ENCODE measurements at regions not wholly inside any gene's neighbourhood (a gene's known extent, or its start where the extent isn't known, plus 50 kb on each side); places are given as distances from the start of the nearest gene placed in this dataset.

GRCh38 chr6:134117409-134117808 lies 65.0 kb upstream of the SLC2A12 start:
- no peaks in the 10 kb centered on the region for H3K27me3 ChIP-seq (ENCODE audit: control insufficient read depth in 3 of 3, insufficient read depth in 3 of 3, low read length in 3 of 3)
- H3K36me3 ChIP-seq (ENCODE audit: control insufficient read depth in 3 of 3, insufficient read depth in 3 of 3, low read length in 3 of 3), result no peaks in the 10 kb centered on the region
- no peak overlapping the region for H3K9ac ChIP-seq (ENCODE audit: low read depth in 1 of 3, low read length in 3 of 3)
- no peak overlapping the region for H3K27ac ChIP-seq (ENCODE audit: low read depth, low read length)
- no peak overlapping the region for H3K4me3 ChIP-seq (ENCODE audit: low read length in 3 of 3)
- H3K4me1 ChIP-seq (ENCODE audit: control insufficient read depth in 3 of 3, insufficient read depth in 3 of 3, low read length in 3 of 3), result peaks cover 3 to 7% (median 6%) of the 10 kb centered on the region in 3 donors
- H3K9me3 ChIP-seq (ENCODE audit: control insufficient read depth in 3 of 3, low read length in 3 of 3), result no peaks in the 10 kb centered on the region

GRCh38 chr6:134115715-134116074 lies 63.3 kb upstream of the SLC2A12 start:
- peak overlapping the region in 1 of 3 donors; percentile 3 for H3K9ac ChIP-seq (ENCODE audit: low read depth in 1 of 3, low read length in 3 of 3)
- H3K36me3 ChIP-seq (ENCODE audit: control insufficient read depth in 3 of 3, insufficient read depth in 3 of 3, low read length in 3 of 3), result no peaks in the 10 kb centered on the region
- peak overlapping the region in 2 of 3 donors; percentile 15 to 29 for H3K4me3 ChIP-seq (ENCODE audit: low read length in 3 of 3)
- no peaks in the 10 kb centered on the region for H3K27me3 ChIP-seq (ENCODE audit: control insufficient read depth in 3 of 3, insufficient read depth in 3 of 3, low read length in 3 of 3)
- H3K9me3 ChIP-seq (ENCODE audit: control insufficient read depth in 3 of 3, low read length in 3 of 3), result no peaks in the 10 kb centered on the region
- peaks cover 3 to 7% (median 6%) of the 10 kb centered on the region in 3 donors for H3K4me1 ChIP-seq (ENCODE audit: control insufficient read depth in 3 of 3, insufficient read depth in 3 of 3, low read length in 3 of 3)
- H3K27ac ChIP-seq (ENCODE audit: low read depth, low read length), result no peak overlapping the region

DNA sequence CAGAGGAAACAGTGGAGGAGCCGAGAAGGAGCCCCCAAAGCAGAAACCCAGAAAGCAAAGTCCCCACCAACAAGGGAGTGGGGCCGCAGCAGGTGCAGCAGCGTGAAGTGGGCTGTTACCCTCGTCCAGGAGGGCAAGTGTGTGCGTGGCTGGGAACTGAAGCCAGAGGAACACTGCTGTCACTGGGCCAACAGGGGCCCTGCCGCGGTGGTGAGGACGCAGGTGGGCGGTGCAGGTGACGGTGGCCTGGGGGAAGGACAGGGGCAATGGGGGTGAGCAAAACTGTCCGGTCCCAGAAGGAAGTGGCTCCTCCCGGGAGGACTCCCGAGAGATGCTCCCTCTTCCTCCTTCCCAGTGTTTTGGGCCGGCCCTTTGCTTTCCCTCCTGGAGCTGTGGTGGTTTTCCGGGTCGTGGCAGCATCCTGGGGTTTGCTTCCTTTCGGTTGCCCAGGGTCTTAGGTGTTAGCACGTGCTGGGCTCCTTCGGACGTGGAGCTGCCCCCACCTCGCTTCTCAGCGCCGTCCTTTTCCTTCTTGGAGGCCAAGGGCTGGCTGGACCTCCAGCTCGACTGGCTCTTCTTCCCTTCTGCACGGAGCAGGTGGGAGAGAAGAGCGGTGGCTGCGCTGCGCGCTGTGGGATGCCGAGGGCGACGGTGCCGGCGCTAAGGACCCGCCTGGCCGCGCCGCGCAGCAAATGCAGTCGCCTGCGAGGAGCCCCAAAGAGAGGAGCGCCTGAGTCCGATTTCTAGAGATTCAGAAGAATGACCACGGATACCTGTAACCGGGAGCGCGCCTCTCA lies 62.7 kb upstream of the SLC2A12 start:
- no peaks in the 10 kb centered on the region for H3K36me3 ChIP-seq (ENCODE audit: control insufficient read depth in 3 of 3, insufficient read depth in 3 of 3, low read length in 3 of 3)
- peak overlapping the region in 2 of 3 donors; percentile 15 to 29 for H3K4me3 ChIP-seq (ENCODE audit: low read length in 3 of 3)
- H3K4me1 ChIP-seq (ENCODE audit: control insufficient read depth in 3 of 3, insufficient read depth in 3 of 3, low read length in 3 of 3), result peaks cover 3 to 7% (median 6%) of the 10 kb centered on the region in 3 donors
- no peak overlapping the region for H3K27ac ChIP-seq (ENCODE audit: low read depth, low read length)
- peak overlapping the region in 1 of 3 donors; percentile 3 for H3K9ac ChIP-seq (ENCODE audit: low read depth in 1 of 3, low read length in 3 of 3)
- no peaks in the 10 kb centered on the region for H3K27me3 ChIP-seq (ENCODE audit: control insufficient read depth in 3 of 3, insufficient read depth in 3 of 3, low read length in 3 of 3)
- H3K9me3 ChIP-seq (ENCODE audit: control insufficient read depth in 3 of 3, low read length in 3 of 3), result no peaks in the 10 kb centered on the region

- Histone ChIP-seq H3K9me3 (ENCODE audit: control insufficient read depth in 3 of 3, low read length in 3 of 3) (no peaks in the 10 kb centered on the region), H3K9ac (ENCODE audit: low read depth in 1 of 3, low read length in 3 of 3) (no peak overlapping the region), H3K4me3 (ENCODE audit: low read length in 3 of 3) (no peak overlapping the region), H3K27me3 (ENCODE audit: control insufficient read depth in 3 of 3, insufficient read depth in 3 of 3, low read length in 3 of 3) (no peaks in the 10 kb centered on the region), H3K36me3 (ENCODE audit: control insufficient read depth in 3 of 3, insufficient read depth in 3 of 3, low read length in 3 of 3) (no peaks in the 10 kb centered on the region), H3K4me1 (ENCODE audit: control insufficient read depth in 3 of 3, insufficient read depth in 3 of 3, low read length in 3 of 3) (peaks cover 3 to 7% (median 6%) of the 10 kb centered on the region in 3 donors), H3K27ac (ENCODE audit: low read depth, low read length) (no peak overlapping the region)
These were observed 62.1 kb upstream of the SLC2A12 start for GRCh38 chr6:134114489-134114888.

DNA sequence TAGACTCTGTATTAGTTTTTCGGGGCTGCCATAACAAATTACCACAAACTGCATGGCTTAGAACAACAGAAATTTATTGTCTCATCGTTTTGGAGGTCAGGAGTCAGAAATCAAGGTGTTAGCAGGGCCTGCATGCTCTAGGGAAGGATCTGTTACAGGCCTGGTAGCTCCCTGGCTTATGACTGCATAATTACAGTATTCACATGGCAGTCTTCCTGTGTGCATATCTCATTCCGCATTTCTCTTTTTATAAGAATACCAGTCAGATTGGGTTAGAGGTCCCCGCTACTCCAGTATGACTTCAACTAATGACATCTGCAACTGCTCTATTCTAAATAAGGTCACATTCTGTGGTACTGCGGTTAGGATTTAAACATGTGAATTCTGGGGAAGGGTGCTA lies 59.3 kb upstream of the SLC2A12 start:
- Histone ChIP-seq H3K4me3 (ENCODE audit: low read length in 3 of 3) (no peak overlapping the region), H3K4me1 (ENCODE audit: control insufficient read depth in 3 of 3, insufficient read depth in 3 of 3, low read length in 3 of 3) (peaks cover 3 to 7% (median 6%) of the 10 kb centered on the region in 3 donors), H3K36me3 (ENCODE audit: control insufficient read depth in 3 of 3, insufficient read depth in 3 of 3, low read length in 3 of 3) (no peaks in the 10 kb centered on the region), H3K27ac (ENCODE audit: low read depth, low read length) (no peak overlapping the region), H3K9me3 (ENCODE audit: control insufficient read depth in 3 of 3, low read length in 3 of 3) (no peaks in the 10 kb centered on the region), H3K27me3 (ENCODE audit: control insufficient read depth in 3 of 3, insufficient read depth in 3 of 3, low read length in 3 of 3) (no peaks in the 10 kb centered on the region), H3K9ac (ENCODE audit: low read depth in 1 of 3, low read length in 3 of 3) (no peak overlapping the region)

DNA sequence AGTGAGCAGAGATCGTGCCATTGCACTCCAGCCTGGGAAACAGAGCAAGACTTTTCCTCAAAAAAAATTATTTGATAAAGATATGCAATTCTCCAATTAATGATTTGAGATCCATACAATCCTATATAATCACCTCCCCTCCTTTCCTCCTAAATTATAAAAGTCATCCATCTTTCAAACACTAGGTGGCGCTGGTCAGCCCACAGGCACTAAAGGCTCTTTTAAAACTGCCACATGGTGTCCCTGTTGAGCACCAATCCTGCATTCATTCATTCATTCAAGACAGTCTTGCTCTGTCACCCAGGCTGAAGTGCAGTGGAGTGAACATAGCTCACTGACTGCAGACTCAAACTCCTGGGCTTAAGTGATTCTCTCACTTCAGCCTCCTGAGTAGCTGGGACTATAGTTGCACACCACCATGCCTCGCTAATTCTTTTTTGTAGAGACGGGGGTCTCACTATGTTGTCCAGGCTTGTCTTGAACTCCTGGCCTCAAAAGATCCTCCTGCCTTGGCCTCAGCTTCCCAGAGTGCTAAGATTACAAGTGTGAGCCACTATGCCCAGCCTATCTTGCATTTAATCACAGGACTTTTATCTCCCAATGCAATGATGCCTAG lies 58.7 kb upstream of the SLC2A12 start:
- H3K9ac ChIP-seq (ENCODE audit: low read depth in 1 of 3, low read length in 3 of 3), result no peak overlapping the region
- H3K36me3 ChIP-seq (ENCODE audit: control insufficient read depth in 3 of 3, insufficient read depth in 3 of 3, low read length in 3 of 3), result no peaks in the 10 kb centered on the region
- H3K27ac ChIP-seq (ENCODE audit: low read depth, low read length), result no peak overlapping the region
- H3K4me1 ChIP-seq (ENCODE audit: control insufficient read depth in 3 of 3, insufficient read depth in 3 of 3, low read length in 3 of 3), result peaks cover 3 to 7% (median 6%) of the 10 kb centered on the region in 3 donors
- no peaks in the 10 kb centered on the region for H3K9me3 ChIP-seq (ENCODE audit: control insufficient read depth in 3 of 3, low read length in 3 of 3)
- H3K27me3 ChIP-seq (ENCODE audit: control insufficient read depth in 3 of 3, insufficient read depth in 3 of 3, low read length in 3 of 3), result no peaks in the 10 kb centered on the region
- H3K4me3 ChIP-seq (ENCODE audit: low read length in 3 of 3), result no peak overlapping the region

- Histone ChIP-seq H3K9me3 (ENCODE audit: control insufficient read depth in 3 of 3, low read length in 3 of 3) (no peaks in the 10 kb centered on the region), H3K9ac (ENCODE audit: low read depth in 1 of 3, low read length in 3 of 3) (no peak overlapping the region), H3K27me3 (ENCODE audit: control insufficient read depth in 3 of 3, insufficient read depth in 3 of 3, low read length in 3 of 3) (peaks cover 0 to 5% (median 0%) of the 10 kb centered on the region in 3 donors), H3K4me1 (ENCODE audit: control insufficient read depth in 3 of 3, insufficient read depth in 3 of 3, low read length in 3 of 3) (no peaks in the 10 kb centered on the region), H3K27ac (ENCODE audit: low read depth, low read length) (no peak overlapping the region), H3K36me3 (ENCODE audit: control insufficient read depth in 3 of 3, insufficient read depth in 3 of 3, low read length in 3 of 3) (no peaks in the 10 kb centered on the region), H3K4me3 (ENCODE audit: low read length in 3 of 3) (no peak overlapping the region)
These were observed 54.3 kb upstream of the SLC2A12 start for GRCh38 chr6:134106702-134107101.

GRCh38 chr6:134105940-134106339 lies 53.5 kb upstream of the SLC2A12 start:
- H3K9me3 ChIP-seq (ENCODE audit: control insufficient read depth in 3 of 3, low read length in 3 of 3), result no peaks in the 10 kb centered on the region
- H3K36me3 ChIP-seq (ENCODE audit: control insufficient read depth in 3 of 3, insufficient read depth in 3 of 3, low read length in 3 of 3), result no peaks in the 10 kb centered on the region
- no peak overlapping the region for H3K4me3 ChIP-seq (ENCODE audit: low read length in 3 of 3)
- no peak overlapping the region for H3K27ac ChIP-seq (ENCODE audit: low read depth, low read length)
- H3K27me3 ChIP-seq (ENCODE audit: control insufficient read depth in 3 of 3, insufficient read depth in 3 of 3, low read length in 3 of 3), result peaks cover 0 to 5% (median 0%) of the 10 kb centered on the region in 3 donors
- no peaks in the 10 kb centered on the region for H3K4me1 ChIP-seq (ENCODE audit: control insufficient read depth in 3 of 3, insufficient read depth in 3 of 3, low read length in 3 of 3)
- H3K9ac ChIP-seq (ENCODE audit: low read depth in 1 of 3, low read length in 3 of 3), result no peak overlapping the region

DNA sequence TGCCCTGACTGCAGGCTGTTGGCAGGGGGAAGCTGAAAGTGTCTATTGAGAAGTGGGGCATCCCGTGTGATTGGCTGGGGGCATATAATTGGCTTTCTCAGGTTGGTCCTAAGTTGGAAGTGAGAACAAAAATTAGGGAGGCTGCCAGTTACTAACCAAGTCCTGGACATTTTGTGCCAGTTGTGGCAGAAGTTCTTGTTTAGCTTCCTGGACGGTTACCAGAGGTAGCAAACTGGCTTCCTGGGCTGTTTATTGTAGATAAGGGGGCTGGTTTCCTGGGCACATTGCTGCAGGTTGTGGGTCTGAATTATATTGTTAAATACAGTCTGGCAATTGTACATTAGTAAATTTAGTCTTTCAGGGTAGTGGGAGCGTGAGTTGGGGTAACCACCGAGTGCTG lies 50.6 kb upstream of the SLC2A12 start:
- H3K9me3 ChIP-seq (ENCODE audit: control insufficient read depth in 3 of 3, low read length in 3 of 3), result no peaks in the 10 kb centered on the region
- no peaks in the 10 kb centered on the region for H3K36me3 ChIP-seq (ENCODE audit: control insufficient read depth in 3 of 3, insufficient read depth in 3 of 3, low read length in 3 of 3)
- no peak overlapping the region for H3K4me3 ChIP-seq (ENCODE audit: low read length in 3 of 3)
- no peak overlapping the region for H3K9ac ChIP-seq (ENCODE audit: low read depth in 1 of 3, low read length in 3 of 3)
- no peak overlapping the region for H3K27ac ChIP-seq (ENCODE audit: low read depth, low read length)
- H3K4me1 ChIP-seq (ENCODE audit: control insufficient read depth in 3 of 3, insufficient read depth in 3 of 3, low read length in 3 of 3), result no peaks in the 10 kb centered on the region
- H3K27me3 ChIP-seq (ENCODE audit: control insufficient read depth in 3 of 3, insufficient read depth in 3 of 3, low read length in 3 of 3), result peaks cover 0 to 5% (median 0%) of the 10 kb centered on the region in 3 donors
